ENCODE measurements at regions not wholly inside any gene's neighbourhood (a gene's known extent, or its start where the extent isn't known, plus 50 kb on each side); places are given as distances from the start of the nearest gene placed in this dataset.

DNA sequence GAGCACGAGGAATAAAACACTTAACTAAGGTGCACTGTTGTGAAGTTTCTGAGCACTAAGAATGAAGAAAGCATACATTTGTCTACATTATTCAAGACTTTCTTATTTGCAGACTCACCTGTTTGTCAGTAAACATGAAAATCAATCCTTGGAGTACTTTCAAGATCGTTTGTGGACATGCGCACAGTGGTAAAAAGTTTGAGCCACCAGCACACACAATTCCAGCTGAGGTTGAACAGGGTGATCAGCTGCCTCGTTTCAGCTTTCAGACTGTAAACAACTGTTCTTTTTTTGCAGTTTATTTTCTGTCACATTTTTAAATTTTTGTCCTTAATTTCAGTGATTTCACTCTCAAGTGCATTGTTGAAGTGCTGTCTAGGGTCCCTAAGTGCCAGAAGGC is 143.8 kb upstream of the VCX2 start:
- TF ChIP-seq, protein P1, sequence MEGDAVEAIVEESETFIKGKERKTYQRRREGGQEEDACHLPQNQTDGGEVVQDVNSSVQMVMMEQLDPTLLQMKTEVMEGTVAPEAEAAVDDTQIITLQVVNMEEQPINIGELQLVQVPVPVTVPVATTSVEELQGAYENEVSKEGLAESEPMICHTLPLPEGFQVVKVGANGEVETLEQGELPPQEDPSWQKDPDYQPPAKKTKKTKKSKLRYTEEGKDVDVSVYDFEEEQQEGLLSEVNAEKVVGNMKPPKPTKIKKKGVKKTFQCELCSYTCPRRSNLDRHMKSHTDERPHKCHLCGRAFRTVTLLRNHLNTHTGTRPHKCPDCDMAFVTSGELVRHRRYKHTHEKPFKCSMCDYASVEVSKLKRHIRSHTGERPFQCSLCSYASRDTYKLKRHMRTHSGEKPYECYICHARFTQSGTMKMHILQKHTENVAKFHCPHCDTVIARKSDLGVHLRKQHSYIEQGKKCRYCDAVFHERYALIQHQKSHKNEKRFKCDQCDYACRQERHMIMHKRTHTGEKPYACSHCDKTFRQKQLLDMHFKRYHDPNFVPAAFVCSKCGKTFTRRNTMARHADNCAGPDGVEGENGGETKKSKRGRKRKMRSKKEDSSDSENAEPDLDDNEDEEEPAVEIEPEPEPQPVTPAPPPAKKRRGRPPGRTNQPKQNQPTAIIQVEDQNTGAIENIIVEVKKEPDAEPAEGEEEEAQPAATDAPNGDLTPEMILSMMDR (conservative IDR thresholded peaks at IDR 0.05), result no peak
- no peak for TF ChIP-seq ZFX (IDR thresholded peaks at IDR 0.05)

Measured in C4-2B (cell line).